ENCODE measurements at regions not wholly inside any gene's neighbourhood (a gene's known extent, or its start where the extent isn't known, plus 50 kb on each side); places are given as distances from the start of the nearest gene placed in this dataset.

- no peak overlapping the region for H3K27ac ChIP-seq (ENCODE audit: low read depth, low read length)
- Mint-ChIP-seq H3K27me3 (ENCODE audit: insufficient read depth) (no peaks in the 10 kb centered on the region), H3K9me3 (no peaks in the 10 kb centered on the region), H3K27ac (no peak overlapping the region), H3K4me3 (no peak overlapping the region), H3K4me1 (peaks cover 5% of the 10 kb centered on the region), H3K36me3 (ENCODE audit: low read depth) (no peaks in the 10 kb centered on the region)
- H3K9me3 ChIP-seq (ENCODE audit: control insufficient read depth, low read length): no peaks in the 10 kb centered on the region
- no peaks in the 10 kb centered on the region for H3K27me3 ChIP-seq (ENCODE audit: control insufficient read depth, insufficient read depth, low read length, poor library complexity, severe bottlenecking)
- no peak overlapping the region for H3K9ac ChIP-seq (ENCODE audit: extremely low read depth, low read length, poor library complexity, severe bottlenecking)
- no peak for TF ChIP-seq CTCF (conservative IDR thresholded peaks at IDR 0.05)
- no peaks in the 10 kb centered on the region for H3K4me1 ChIP-seq (ENCODE audit: control insufficient read depth, insufficient read depth, low read length)
- H3K4me3 ChIP-seq (ENCODE audit: low read length): no peak overlapping the region
- no peaks in the 10 kb centered on the region for H3K36me3 ChIP-seq (ENCODE audit: control insufficient read depth, insufficient read depth, low read length)
- DNase-seq: no peak
These were observed 727.4 kb upstream of the CITED2 start for GRCh38 chr6:140101818-140102217.

- Mint-ChIP-seq H3K4me3 (no peak overlapping the region), H3K4me1 (peaks cover 4% of the 10 kb centered on the region), H3K36me3 (ENCODE audit: low read depth) (no peaks in the 10 kb centered on the region), H3K27me3 (ENCODE audit: insufficient read depth) (no peaks in the 10 kb centered on the region), H3K27ac (no peak overlapping the region), H3K9me3 (peaks cover 1% of the 10 kb centered on the region)
- no peak for TF ChIP-seq CTCF (conservative IDR thresholded peaks at IDR 0.05)
- Histone ChIP-seq H3K27ac (ENCODE audit: low read depth, low read length) (no peak overlapping the region), H3K4me3 (ENCODE audit: low read length) (no peak overlapping the region), H3K4me1 (ENCODE audit: control insufficient read depth, insufficient read depth, low read length) (no peaks in the 10 kb centered on the region), H3K9ac (ENCODE audit: extremely low read depth, low read length, poor library complexity, severe bottlenecking) (no peak overlapping the region), H3K36me3 (ENCODE audit: control insufficient read depth, insufficient read depth, low read length) (no peaks in the 10 kb centered on the region), H3K27me3 (ENCODE audit: control insufficient read depth, insufficient read depth, low read length, poor library complexity, severe bottlenecking) (no peaks in the 10 kb centered on the region), H3K9me3 (ENCODE audit: control insufficient read depth, low read length) (no peaks in the 10 kb centered on the region)
- no peak for DNase-seq
- WGBS, 2 experiments (ENCODE audit: insufficient coverage in 1 of 2, insufficient read length in 1 of 2): 88% methylated on average over 3 of the region's 3 CpGs; no CpG with 5 or more reads in 1 of the 2 experiments
These were observed 726.9 kb upstream of the CITED2 start for GRCh38 chr6:140101367-140101766.

- Histone ChIP-seq H3K4me3 (ENCODE audit: low read length) (no peak overlapping the region), H3K9me3 (ENCODE audit: control insufficient read depth, low read length) (no peaks in the 10 kb centered on the region), H3K27me3 (ENCODE audit: control insufficient read depth, insufficient read depth, low read length, poor library complexity, severe bottlenecking) (no peaks in the 10 kb centered on the region), H3K36me3 (ENCODE audit: control insufficient read depth, insufficient read depth, low read length) (no peaks in the 10 kb centered on the region), H3K4me1 (ENCODE audit: control insufficient read depth, insufficient read depth, low read length) (no peaks in the 10 kb centered on the region), H3K9ac (ENCODE audit: extremely low read depth, low read length, poor library complexity, severe bottlenecking) (no peak overlapping the region), H3K27ac (ENCODE audit: low read depth, low read length) (peak overlapping the region; percentile 70)
- H3K4me3 Mint-ChIP-seq: no peak overlapping the region
- peaks cover 6% of the 10 kb centered on the region for H3K4me1 Mint-ChIP-seq
- H3K27me3 Mint-ChIP-seq (ENCODE audit: insufficient read depth): no peaks in the 10 kb centered on the region
- peaks cover 1% of the 10 kb centered on the region for H3K9me3 Mint-ChIP-seq
- no peak for DNase-seq
- H3K36me3 Mint-ChIP-seq (ENCODE audit: low read depth): no peaks in the 10 kb centered on the region
- no peak overlapping the region for H3K27ac Mint-ChIP-seq
- no peak for TF ChIP-seq CTCF (conservative IDR thresholded peaks at IDR 0.05)
- WGBS, 2 experiments (ENCODE audit: insufficient coverage in 1 of 2, insufficient read length in 1 of 2): 80 to 84% methylated on average over 1 to 2 of the region's 2 CpGs
These were observed 721.1 kb upstream of the CITED2 start for GRCh38 chr6:140095532-140095931.

Data from endodermal cell (in vitro differentiated cells).